SHP77 (cell line): ENCODE measurements at regions not wholly inside any gene's neighbourhood (a gene's known extent, or its start where the extent isn't known, plus 50 kb on each side); places are given as distances from the start of the nearest gene placed in this dataset.

Source experiments
- DNase-seq, 2 experiments: peaks; one replicate each; lab custom pipeline; 2025; lab: John Stamatoyannopoulos, UW

- no peak for DNase-seq
These were observed 308.4 kb downstream of the PSAT1 start for GRCh38 chr9:78605041-78606000.

- DNase-seq = no peak
These were observed 309.1 kb downstream of the PSAT1 start for GRCh38 chr9:78606001-78606379.

- no peak for DNase-seq
These were observed 310.9 kb downstream of the PSAT1 start for GRCh38 chr9:78607853-78608252.

- peak in 1 of 2 experiments; percentile 3 for DNase-seq
These were observed 312.5 kb downstream of the PSAT1 start for GRCh38 chr9:78609450-78609849.

GRCh38 chr9:78612091-78612490, 315.2 kb downstream of the PSAT1 start:
- no peak for DNase-seq

GRCh38 chr9:78613006-78613405, 316.1 kb downstream of the PSAT1 start:
- no peak for DNase-seq

GRCh38 chr9:78614892-78615291, 318.0 kb downstream of the PSAT1 start:
- DNase-seq = no peak

- no peak for DNase-seq
These were observed 318.4 kb downstream of the PSAT1 start for GRCh38 chr9:78615372-78615771.

GRCh38 chr9:78618735-78619134, 321.8 kb downstream of the PSAT1 start:
- DNase-seq = no peak

- DNase-seq = no peak
These were observed 323.4 kb downstream of the PSAT1 start for GRCh38 chr9:78620303-78620702.

- no peak for DNase-seq
These were observed 323.8 kb downstream of the PSAT1 start for GRCh38 chr9:78620764-78621163.

- no peak for DNase-seq
These were observed 325.2 kb downstream of the PSAT1 start for GRCh38 chr9:78622126-78622525.

- no peak for DNase-seq
These were observed 330.0 kb downstream of the PSAT1 start for GRCh38 chr9:78626971-78627370.

GRCh38 chr9:78630966-78631365, 334.0 kb downstream of the PSAT1 start:
- DNase-seq = no peak

GRCh38 chr9:78640728-78641127, 343.8 kb downstream of the PSAT1 start:
- no peak for DNase-seq

- DNase-seq = no peak
These were observed 347.4 kb downstream of the PSAT1 start for GRCh38 chr9:78644359-78644758.

GRCh38 chr9:78654324-78654723, 357.4 kb downstream of the PSAT1 start:
- DNase-seq = no peak

GRCh38 chr9:78663369-78663768, 366.4 kb downstream of the PSAT1 start:
- no peak for DNase-seq

- DNase-seq = no peak
These were observed 367.4 kb downstream of the PSAT1 start for GRCh38 chr9:78664370-78664769.

GRCh38 chr9:78666818-78667414, 370.0 kb downstream of the PSAT1 start:
- no peak for DNase-seq

GRCh38 chr9:78668148-78668832, 371.4 kb downstream of the PSAT1 start:
- DNase-seq = no peak

- no peak for DNase-seq
These were observed 372.7 kb downstream of the PSAT1 start for GRCh38 chr9:78669591-78669990.

GRCh38 chr9:78671785-78672184, 374.9 kb downstream of the PSAT1 start:
- no peak for DNase-seq
